OCI-M2 (cell line): ENCODE measurements at regions not wholly inside any gene's neighbourhood (a gene's known extent, or its start where the extent isn't known, plus 50 kb on each side); places are given as distances from the start of the nearest gene placed in this dataset.
"Not testable (repeated sequence)": the region's sequence is repeated elsewhere in the genome, so short reads cannot be mapped to it uniquely, and the experiment has no call there.

Source experiments
- DNase-seq: peaks from one replicate; lab custom pipeline; 2025; ENCODE audit not compliant: unreplicated experiment; lab: John Stamatoyannopoulos, UW

- DNase-seq, result no peak
Measured at GRCh38 chr3:5606884-5607472, 419.5 kb downstream of the EDEM1 start.

- no peak for DNase-seq
Measured at GRCh38 chr3:5607581-5607980, 420.1 kb downstream of the EDEM1 start.

GRCh38 chr3:5608971-5609370 lies 421.5 kb downstream of the EDEM1 start:
- not testable (repeated sequence) for DNase-seq

GRCh38 chr3:5613599-5613998 lies 426.1 kb downstream of the EDEM1 start:
- DNase-seq, result no peak

DNA sequence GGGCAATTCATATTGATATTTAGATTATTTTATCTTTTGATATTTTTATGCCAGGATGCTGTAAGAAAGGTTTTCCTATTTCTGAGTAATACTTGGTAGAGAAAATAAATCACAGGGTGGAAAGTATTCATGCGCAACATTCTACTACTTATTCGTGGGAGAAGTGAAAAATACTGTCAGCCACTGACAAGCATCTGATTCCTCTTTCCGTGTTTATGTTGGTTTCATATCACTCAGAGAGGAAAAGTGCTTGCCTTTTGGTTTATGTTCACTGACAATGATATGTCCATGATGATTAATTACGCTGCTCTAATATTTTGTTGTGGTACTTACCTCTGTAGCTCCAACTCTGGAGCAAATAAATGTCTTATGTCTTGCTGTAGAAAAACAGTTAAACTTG lies 429.4 kb downstream of the EDEM1 start:
- DNase-seq, result no peak

DNA sequence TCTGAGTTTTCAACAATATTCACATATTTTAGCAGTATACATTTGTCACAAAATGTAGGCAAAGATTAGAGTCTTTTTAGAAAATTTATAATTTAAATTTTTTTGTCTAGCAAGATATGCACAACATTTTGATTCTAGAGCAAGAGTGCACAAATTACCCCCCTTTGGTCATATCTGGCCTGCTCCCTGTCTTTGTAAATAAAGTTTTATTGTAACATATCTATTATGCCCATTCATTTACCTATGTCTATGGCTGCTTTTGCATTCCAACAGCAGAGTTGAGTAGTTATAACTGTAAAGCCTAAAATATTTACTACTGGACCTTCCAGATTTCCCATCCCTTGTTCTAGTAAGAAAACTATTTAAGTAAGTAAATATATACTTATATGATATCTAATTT lies 430.7 kb downstream of the EDEM1 start:
- no peak for DNase-seq

DNA sequence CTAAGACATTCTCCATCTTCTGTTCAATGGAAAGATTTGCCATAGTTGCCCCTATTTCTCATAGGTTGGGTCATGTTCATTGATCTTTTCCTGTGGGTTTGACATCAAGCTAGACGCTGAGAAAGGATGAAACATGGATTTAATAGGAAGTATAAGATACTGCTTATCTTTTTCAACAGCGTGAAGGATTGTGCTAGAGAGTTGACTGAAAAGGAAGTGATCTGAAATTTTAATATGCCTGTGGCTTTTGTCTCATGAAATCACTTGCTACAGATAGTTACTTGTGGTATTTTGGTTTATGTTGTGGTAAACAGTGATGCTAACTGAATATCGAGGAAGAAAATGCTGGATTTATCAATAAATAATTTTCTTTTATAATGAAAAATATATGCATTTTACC lies 442.9 kb downstream of the EDEM1 start:
- DNase-seq, result no peak

GRCh38 chr3:5633960-5634359 lies 446.5 kb downstream of the EDEM1 start:
- no peak for DNase-seq

GRCh38 chr3:5634411-5634810 lies 446.9 kb downstream of the EDEM1 start:
- no peak for DNase-seq

GRCh38 chr3:5635746-5636145 lies 448.2 kb downstream of the EDEM1 start:
- no peak for DNase-seq

DNA sequence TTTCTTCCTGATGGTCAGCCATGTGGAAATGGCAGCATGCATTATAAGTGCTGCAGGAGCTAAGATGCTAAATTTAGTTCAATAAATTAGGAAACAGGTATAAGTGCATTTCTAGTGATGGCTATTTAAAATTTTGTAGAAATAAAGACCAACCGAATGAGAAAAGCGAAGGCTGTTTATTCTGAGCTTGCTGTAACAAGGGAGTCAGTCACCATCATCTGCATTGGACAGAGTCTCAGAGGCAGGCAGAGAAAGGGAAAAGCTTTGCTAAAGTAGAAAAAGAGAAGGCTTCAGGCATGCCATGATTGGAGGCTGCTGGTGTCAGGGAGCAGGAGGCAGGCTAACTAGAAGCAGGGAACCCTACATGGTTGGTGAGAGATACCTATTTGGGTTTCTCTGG lies 451.0 kb downstream of the EDEM1 start:
- no peak for DNase-seq

- no peak for DNase-seq
Measured at GRCh38 chr3:5644773-5645670, 457.5 kb downstream of the EDEM1 start.

DNA sequence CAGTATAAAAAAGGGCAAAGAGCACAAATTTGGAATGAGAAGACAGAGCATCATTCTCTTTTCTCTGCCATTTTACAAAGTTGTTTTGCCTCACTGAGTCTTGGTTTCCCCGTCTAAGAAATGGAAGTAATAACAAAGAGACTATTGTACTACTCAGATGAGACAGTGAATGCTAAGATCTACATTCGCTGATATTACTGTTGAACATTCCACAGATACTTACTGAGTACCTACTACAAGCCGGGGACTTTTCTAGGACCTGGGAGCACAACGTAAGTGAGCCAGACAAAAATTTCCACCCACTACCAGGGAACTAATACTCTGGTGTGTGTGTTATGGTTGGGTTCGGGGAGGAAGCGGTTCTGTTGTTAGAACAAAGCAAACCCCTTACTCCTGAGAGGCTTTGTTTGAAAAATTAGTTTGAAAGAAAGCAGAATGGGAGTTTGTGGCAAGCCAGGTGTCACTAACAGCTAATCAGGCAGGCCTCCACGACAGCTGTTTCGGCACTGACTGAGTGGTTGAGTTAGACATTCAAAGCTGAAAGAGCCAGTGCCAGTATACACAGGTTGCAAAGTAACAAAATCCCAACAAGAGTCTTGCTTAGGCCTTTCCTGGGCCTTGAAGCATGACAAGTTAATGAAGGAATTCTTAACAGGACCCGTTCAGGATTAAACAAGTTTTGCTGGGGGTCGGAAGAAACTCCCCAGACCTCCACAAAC lies 458.3 kb downstream of the EDEM1 start:
- no peak for DNase-seq

- no peak for DNase-seq
Measured at GRCh38 chr3:5650303-5650702, 462.8 kb downstream of the EDEM1 start.

DNA sequence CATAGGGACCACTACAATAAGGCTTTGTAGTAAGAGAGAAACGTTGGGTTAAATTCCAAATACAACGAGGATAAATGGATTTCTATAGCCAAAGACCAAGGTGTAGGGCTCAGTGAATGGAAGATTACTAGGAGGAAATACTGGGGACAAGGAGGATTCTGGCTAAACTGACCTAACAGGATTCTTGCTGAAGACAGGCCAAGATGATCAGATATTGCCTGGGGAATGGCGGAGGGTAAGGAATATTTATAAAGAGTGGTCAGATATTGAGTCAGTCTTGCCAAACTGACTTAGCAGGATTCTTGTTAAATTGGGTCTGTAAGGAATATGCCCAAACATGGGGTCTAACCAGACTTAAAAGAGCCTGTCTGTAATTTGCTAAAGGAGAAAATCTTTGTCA lies 463.8 kb downstream of the EDEM1 start:
- no peak for DNase-seq

DNA sequence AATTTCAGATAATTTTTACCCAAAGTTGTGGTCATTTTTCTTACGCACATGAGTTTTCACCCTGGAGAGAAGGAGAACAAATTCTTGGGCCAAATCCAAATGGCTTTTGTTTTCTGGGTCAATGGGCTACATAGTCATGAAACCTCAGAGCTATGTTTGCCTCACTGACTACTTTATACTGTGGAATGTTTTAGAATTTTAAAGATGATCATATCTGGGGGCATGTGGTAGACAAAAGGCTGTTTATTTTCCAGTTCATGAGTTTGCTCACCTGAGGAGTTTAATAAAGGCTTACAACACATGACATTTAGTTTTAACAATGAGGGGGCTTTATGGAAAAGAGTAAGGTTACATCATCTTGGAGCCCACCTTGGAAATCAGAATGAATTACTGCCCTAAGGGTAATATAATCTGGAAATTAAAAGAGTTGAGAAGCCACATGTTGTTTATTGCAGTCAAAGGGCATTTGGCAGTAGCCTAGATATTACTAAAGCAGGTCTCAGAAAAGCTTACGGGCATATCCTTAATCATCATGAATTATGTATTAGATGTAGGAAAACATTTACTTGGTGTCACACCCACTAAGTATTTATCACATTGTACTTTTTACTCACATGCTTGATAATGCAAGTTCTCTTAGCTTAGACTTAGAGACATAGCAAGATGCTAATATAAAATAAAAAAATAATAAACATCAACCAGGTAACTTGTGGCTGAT lies 466.1 kb downstream of the EDEM1 start:
- no peak for DNase-seq

GRCh38 chr3:5657106-5657505 lies 469.6 kb downstream of the EDEM1 start:
- no peak for DNase-seq

DNA sequence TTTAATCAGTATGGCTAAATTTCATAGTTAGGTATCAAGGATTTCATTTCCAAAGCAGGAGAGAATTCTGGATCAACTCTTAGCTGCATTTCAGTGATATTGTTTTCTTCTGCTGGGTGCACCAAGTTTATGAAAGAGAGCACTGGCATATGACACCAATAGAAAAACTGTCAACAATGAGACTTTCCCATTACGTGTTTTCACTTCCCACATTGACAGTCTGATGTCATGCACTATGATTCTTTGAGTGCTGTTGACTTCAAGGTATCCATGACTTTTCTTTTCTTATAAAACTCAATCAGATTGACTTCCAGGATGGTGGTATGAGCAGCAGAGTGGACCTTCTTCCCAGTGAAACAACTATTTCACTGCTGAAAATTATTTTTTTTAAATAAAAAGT lies 476.1 kb downstream of the EDEM1 start:
- no peak for DNase-seq

- no peak for DNase-seq
Measured at GRCh38 chr3:5666455-5666854, 478.9 kb downstream of the EDEM1 start.

GRCh38 chr3:5673521-5673920 lies 486.0 kb downstream of the EDEM1 start:
- no peak for DNase-seq

DNA sequence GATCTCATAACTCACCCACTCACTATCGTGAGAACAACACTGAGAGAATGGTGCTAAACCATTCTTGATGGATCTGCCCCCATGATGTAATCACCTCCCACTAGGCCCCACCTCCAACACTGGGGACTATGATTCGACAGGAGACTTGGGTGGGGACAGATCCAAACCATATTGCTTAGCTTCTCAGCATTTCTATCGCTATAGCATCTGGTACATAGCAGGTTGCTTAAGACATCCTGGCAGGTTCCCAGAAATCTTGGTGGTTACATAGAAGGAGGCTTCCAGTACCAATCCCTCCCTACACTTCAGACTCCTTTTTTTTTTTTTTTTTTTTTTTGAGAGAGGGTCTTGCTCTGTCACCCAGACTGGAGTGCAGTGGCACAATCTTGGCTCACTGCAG lies 487.8 kb downstream of the EDEM1 start:
- DNase-seq, result no peak
